IMR-90 (cell line): ENCODE measurements at regions not wholly inside any gene's neighbourhood (a gene's known extent, or its start where the extent isn't known, plus 50 kb on each side); places are given as distances from the start of the nearest gene placed in this dataset.

Source experiments
- MAFK ChIP-seq: IDR thresholded peaks from 2 replicates; pipeline ENCODE4 v1.6.1; 2012; ENCODE audit warnings: low read depth, low read length, improper control_type of control experiment
- TF ChIP-seq, protein P1 (sequence below): conservative IDR thresholded peaks from 2 replicates; pipeline ENCODE4 v1.5.1; 2012; ENCODE audit warnings: mild to moderate bottlenecking, low read depth, low read length, improper control_type of control experiment

- TF ChIP-seq MAFK: no peak
- TF ChIP-seq, protein P1, sequence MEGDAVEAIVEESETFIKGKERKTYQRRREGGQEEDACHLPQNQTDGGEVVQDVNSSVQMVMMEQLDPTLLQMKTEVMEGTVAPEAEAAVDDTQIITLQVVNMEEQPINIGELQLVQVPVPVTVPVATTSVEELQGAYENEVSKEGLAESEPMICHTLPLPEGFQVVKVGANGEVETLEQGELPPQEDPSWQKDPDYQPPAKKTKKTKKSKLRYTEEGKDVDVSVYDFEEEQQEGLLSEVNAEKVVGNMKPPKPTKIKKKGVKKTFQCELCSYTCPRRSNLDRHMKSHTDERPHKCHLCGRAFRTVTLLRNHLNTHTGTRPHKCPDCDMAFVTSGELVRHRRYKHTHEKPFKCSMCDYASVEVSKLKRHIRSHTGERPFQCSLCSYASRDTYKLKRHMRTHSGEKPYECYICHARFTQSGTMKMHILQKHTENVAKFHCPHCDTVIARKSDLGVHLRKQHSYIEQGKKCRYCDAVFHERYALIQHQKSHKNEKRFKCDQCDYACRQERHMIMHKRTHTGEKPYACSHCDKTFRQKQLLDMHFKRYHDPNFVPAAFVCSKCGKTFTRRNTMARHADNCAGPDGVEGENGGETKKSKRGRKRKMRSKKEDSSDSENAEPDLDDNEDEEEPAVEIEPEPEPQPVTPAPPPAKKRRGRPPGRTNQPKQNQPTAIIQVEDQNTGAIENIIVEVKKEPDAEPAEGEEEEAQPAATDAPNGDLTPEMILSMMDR: no peak
These were observed 217.4 kb upstream of the GIMD1 start for GRCh38 chr4:106585915-106586349.
